Activated T-helper 9 cell treated with anti-CD3 and anti-CD28 coated beads, Interleukin-2, amount 50 U/mL, for 16 hours (primary cell): ENCODE measurements at regions not wholly inside any gene's neighbourhood (a gene's known extent, or its start where the extent isn't known, plus 50 kb on each side); places are given as distances from the start of the nearest gene placed in this dataset.

Source experiments
- DNase-seq: peaks from one replicate; pipeline ENCODE4 v3.0.0-alpha.2; 2020; ENCODE audit warnings: low read depth

DNA sequence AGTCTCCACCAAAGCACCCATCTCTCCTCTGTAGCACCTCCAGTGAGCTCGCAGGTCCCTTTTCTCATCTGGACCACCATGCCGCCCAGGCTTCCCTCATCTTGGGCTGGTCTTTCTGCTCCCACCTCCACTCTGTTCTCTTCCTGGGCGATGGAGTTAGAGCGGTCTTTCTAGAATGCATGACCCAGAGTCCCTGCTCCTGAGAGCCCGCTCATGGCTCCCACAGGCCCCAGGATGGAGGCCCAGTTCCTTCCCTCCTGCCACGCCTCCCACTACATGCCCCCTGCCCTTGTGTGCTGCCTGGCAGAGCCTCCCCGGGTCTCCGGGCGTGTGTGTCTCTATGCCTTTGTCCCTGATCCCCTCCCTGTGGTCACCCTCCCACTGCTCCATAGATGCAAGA lies 100.7 kb upstream of the RTL1 start:
- no peak for DNase-seq

DNA sequence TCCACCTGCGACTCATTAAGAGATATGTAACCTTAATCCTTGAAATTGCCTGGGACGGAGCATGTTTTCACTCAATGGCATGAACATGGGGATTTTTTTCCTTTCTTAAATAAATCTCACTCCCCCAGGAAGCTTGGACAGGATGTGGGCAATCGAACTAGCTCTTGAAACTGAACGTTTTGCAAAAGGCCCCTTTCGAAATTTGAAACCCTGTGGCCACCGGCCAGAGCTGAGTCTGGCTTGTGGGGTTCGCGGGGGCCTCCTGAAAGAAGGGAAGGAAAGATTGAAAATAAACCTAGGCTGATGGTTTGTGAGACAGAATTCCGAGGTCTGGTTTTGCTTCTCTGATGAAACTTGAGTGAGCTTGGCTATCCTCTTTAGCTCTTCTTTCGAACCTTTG lies 101.4 kb upstream of the RTL1 start:
- no peak for DNase-seq

DNA sequence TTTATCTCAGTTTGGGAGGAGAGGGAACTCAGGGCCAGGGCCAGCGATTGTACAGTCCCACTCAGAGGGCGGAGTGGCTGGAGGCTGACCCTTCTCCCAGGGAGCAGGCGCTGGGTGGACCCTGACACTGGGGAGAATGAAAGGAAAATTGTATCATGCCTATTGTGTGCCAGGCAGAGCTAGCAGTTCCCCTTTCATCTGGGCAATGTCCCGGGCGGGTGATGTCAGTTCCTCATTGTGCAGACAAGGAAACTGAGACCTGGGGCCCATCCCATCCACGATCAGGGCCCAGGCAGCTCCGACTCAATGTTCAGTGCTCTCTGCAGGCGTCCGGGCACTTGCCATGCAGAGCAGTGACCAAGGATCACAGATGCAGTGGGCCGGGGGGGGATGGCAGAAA lies 101.9 kb upstream of the RTL1 start:
- no peak for DNase-seq

DNA sequence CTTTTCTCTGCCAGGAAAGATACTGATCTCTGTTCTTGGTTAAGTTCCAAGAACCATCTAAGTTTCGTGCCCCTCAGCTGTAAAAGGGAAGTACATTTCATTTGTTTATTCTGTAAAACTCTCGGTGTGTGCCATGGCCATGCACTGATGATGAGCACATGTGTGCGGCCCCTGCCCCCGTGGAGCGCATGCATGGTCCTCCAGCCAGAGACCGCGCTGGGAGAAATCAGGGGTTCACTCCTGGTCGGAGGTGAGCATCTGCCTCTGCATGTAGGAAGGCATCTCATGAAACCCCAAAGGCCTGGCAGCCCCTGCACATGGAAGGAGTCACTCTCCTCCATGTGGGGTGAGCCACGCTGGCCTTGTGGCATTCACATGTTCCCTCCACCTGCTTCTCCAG lies 102.5 kb upstream of the RTL1 start:
- DNase-seq: no peak

DNA sequence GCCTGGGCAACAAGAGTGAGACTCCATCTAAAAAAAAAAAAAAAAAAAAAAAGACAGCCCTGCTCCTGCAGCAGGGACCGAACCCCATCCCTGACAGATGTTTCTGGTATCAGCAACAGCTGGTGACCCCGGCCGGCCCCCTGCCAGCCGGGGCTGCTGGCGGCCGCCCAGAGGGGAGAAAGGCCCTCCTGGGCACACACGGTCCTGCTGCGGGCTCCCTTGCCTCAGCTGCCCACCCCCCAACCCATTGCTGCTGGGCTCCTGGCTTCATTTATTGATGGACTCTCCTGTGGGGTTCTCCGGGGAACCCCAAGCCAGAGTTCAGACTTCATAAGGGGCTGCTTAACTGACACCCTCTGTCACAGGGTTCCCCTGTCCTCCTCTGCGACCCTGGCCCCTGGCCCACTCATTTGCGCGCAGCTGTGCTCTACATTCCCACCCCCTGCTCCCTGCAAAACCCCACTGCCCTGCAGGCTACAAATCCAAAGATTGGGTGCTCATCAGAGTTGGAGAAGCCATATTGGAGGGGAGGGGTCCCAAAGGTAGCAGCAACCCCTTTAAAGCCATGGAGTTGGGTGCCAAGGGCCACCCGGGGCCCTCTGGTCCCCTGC lies 103.6 kb upstream of the RTL1 start:
- DNase-seq: no peak

DNA sequence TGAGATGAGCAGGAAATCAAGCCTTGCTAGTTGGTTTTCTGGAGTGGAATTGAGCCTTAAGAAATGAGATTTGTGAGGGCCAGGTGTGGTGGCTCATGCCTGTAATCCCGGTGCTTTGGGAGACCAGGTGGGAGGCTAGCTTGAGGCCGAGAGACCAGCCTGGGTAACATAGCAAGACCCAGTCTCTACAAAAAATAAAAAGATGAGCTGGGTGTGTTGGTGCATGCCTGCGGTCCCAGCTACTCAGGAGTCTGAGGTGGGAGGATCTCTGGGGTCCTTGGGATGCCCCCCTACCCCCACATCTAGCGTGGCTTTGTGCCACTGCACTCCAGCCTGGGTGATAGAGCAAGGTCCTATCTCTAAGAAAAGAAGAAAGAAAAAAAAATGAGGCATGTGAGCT lies 104.2 kb upstream of the RTL1 start:
- no peak for DNase-seq

DNA sequence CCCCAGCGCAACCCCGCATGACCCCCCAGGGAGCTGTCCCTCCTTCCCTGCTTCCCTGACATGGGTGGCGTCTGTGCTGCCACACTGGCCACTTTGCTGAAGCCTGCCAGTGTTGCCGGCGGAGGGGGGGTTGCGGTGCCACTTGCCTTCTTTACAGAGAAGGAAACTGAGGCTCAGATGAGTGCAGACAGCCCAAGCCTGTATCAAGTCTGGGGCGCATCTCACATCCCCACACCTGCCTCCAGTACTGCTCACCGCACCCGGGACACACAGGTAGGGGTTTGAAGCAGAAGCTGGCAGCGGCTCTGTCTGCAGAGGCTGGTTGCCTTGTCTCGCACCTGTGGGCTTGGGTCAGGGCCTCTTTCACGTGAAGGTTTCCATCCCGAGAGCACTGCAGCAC lies 104.7 kb upstream of the RTL1 start:
- no peak for DNase-seq

DNA sequence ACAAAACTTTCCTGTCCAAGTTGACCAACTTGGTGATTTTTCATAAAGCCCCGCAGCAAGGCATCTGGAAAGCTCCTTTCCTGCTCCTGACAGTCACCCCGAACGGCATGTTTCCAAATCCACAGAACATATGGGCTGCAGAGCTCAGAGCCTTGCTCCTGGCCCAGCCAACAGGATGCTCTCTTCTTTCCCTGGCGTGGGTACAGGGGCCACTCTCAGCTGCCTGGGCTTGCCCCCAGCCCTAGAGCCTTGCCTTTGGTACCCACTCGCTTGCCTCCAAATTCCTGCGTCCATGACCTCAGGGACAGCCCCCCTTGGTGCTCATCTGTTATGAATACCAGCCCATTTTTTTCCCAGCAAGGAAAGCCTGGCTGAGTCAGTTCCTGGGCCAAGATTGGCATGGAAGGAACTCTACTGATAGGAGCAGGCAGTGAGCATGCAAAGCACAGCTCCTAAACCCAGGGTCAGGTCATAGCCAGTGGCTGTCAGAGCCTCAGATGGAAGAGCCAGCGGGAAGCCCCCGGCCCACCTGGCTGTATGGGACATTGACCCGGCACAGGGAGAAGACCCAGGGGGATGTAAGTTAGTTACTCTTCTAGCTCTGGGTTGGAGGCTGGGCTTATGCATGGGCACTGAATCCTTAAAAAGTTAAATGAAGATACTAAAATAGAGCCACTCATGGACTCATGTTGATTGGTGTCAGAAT lies 105.3 kb upstream of the RTL1 start:
- DNase-seq: no peak

DNA sequence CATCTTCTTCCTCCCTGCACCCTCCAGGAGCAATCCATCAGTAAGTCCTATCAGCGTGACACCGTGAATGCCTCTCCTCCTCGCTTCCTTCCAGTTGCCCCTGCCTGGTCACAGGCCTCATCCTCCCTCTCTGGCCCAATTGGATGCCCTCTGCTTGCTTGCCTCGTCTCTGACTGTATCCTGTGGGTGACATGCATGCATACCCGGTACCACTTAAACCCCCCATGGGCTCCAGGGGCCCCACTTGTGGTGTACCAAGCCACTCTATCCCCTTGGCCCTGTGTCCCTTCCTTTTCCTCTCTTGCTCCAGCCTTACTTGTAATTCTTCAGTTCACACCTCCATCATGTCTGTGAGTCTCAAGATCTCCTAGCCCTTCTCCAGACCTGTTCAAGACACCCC lies 106.0 kb upstream of the RTL1 start:
- no peak for DNase-seq

DNA sequence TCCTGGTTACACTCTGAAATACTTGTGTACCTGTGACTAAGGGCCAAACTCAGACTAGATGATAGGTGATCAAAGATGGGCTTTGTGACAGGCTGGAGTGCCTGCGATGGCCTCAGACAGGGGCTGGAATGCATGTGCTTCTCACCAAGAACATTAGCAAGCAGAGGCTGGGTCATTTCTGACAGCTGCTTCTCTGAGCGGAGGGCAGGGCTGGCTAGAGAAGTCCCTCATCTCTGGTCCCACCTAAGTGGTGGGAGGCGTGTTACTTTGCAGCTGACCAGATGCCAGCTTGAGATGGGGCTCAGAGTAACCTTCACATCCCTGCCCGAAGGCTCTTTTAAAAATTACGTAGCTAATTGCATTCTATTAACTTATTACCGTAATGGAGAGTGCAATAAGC lies 106.8 kb upstream of the RTL1 start:
- DNase-seq: no peak

DNA sequence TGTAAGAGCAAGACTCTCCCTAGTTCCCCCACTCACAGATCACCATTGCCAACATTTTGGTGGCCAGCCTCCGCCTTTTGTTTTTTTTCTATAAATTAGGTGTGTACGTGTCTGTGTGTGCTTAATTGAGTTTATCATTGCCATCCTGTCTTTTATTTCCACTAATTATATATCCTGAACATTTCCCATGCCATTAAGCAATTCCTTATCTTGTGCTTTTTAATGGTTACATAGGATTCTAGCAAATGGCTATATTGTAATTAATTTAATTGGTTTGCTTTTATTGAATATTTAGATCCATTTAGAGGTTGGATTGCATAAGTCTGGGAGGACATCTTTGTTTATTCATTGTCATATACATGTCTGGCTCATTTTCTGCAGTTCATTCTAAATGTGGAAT lies 107.3 kb upstream of the RTL1 start:
- no peak for DNase-seq

DNA sequence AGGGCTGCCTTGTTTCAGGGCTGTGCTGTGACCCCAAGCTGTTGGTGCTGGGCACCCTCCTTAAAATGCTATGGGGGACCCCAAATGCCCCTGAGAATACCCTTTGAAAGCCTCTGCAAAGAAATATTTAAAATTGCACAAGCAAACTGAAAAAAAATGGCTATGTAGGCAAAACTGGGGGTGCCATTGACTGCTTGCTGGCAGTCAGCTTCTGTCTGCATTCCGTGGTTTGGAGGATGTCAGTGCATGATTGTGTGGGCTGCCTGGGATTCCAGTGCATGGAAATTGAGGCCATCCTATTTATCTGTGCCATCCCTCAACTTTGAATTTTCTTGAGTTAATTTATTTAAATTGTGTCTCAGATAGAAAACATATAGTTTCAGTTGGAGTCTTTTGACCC lies 113.7 kb upstream of the RTL1 start:
- no peak for DNase-seq

DNA sequence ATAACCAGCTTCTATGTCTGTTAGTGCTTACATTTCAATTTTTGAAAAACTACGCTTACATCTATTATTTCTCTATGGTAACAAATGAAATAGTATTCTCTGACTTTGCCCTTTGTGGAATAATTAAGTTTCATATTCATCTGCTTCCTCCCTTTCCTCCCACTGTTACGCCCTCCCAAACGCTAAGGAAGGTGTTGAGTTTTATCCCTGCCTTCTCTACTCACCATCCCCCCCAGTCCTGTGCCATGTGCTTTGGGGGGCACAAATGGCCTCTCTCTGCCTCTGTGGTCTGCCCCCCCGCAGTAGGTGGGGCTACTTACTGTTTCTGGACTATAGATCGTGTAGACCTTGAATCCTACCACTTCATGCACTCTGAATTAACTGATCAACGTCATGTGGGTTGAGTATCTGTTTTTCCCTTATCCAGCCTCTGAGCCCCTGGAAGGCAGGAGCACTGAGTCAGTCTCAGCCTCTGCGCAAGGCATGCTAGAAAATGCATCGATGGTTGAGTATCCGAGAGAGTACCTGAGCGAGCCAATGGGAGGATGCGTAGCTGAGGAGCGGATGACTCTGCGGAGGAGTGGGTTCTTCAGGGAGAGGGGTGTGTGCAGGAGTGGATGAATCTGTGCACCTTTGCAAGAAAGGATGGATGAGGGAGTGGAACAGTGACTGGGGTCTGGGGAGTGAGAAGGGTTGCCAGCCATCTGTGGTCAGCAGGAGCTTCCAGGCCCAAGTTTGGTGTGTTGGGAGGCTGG lies 114.5 kb upstream of the RTL1 start:
- DNase-seq: no peak

DNA sequence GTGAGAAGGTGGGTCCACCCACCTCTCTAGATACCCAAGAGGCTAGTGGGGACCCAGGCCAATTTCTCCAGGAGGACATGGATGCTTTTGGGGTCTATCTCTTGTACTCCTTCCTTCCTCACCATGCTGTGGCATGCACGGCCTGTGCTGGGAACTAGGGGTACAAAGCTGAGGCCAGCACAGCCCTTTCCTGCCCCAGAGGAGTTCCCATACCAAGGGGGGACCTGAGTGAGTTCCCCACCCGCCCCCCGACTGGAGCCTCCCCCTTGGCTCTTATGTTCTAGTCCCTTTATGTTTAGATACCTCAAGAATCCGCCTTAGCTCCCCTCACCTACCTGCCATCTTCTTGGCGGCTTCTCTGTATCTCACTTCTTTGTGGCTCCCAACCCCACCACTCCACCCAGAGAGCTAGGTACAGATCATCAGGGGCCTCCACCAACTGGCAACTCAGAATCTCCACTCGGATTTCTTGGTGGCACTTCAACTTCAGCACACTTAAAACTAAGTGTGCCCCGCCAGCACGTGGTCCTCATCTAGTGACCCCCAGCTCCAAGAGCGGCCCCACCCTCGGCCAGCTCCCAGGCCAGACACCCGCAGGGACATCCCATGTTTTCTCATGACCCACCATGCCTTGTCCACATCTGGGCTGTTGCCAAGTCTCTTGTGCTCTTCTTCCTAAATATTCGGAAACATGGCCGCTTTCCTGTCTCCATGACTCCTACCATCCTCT lies 115.2 kb upstream of the RTL1 start:
- DNase-seq: no peak

DNA sequence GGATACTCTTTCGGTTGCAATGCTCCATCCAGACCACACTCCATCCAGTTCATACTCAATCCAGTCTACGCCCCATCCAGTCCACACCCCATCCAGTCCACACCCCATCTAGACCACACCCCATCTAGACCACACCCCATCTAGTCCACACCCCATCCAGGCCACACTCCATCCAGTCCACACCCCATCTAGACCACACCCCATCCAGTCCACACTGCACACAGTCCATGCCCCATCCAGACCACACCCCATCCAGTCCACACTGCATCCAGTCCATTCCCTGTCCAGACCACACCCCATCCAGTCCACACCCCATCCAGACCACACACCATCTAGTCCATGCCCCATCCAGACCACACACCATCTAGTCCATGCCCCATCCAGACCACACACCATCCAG lies 116.0 kb upstream of the RTL1 start:
- DNase-seq: no peak

DNA sequence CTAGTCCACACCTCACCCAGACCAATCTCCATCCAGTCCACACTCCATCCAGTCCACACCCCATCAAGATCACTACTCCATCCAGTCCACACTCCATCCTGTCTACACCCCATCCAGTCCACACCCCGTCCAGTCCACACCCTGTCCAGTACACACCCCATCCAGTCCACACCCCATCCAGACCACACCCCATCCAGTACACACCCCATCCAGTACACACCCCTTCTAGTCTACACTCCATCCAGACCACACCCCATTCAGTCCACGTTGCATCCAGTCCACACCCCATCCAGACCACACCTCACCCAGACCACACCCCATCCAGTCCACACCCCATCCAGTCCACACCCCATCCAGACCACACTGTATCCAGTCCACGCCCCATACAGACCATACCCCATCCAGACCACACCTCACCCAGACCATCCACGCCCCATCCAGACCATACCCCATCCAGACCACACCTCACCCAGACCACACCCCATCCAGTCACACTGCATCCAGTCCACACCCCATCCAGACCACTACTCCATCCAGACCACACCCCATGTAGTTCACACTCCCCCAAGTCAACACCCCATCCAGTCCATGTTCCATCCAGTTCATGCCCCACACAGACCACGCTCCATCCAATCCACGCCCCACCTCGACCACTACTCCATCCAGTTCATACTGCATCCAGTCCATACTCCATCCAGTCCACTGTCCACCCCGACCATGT lies 116.6 kb upstream of the RTL1 start:
- DNase-seq: no peak

DNA sequence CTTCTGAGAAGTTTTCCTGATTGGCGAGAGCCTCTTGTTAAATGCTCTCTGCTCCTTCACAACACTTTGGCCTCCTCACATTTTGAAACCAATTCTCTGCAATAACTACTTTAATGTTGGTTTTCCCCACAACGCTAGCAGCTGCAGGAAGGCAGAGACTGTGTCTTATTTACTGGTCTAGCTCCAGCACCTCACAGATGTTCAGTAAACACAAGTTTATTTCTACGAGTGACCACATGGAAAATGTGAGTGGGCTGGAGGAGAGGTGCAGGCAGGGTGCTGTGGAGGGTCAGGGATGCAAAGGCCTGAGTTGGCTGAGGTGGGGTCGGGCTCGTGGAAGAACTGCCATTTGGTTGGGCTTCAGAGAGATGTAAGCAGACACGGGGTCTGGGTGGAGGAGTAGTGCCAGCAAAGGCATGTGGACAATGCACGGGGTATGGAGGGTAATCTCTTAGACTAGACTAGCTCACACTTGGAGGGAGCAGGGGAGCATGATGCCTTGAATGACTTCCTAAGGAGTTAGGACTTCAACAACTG lies 117.4 kb upstream of the RTL1 start:
- DNase-seq: no peak

DNA sequence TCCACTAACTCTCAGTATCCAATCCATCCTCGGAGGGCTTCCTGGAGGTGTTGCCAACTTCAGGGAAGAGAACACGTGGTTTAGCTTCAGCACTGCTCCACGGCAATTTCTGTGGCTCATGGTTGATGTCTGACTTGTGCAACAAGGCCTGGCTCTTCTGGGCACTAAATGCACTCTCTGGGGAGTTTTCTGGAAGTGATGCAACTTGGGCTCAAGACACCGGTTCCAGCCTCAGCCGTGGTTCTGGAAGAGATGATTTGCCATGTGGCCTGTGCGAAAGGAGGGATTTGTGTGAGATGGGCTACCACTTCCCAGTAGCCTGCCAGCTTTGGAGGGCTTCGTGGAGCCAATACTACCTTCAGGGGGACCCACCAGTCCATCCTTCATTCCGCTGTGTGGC lies 118.6 kb upstream of the RTL1 start:
- DNase-seq: no peak

DNA sequence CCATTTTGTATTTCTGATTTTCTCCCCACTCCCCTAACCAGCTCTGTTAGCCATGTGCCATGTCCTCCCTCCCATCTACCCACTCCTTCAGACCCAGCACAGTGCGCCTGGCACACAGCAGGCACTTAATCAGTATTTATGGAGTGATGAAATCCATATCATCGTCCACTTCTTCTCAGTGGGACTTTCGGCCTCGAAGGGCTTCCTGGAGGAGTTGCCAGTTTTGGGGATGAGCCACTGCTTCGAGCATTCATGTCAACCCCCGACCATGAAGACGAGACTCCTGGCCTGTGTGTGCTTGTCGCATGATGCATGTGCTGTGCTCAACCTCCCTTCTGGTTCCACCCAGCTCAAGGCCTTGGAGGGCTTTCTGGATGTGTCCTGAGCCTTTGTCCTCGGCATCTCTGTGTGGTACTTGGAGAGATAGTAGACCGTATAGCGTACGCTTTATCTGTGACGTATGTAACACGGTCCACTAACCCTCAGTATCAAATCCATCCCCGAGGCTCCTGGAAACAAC lies 119.5 kb upstream of the RTL1 start:
- DNase-seq: no peak

DNA sequence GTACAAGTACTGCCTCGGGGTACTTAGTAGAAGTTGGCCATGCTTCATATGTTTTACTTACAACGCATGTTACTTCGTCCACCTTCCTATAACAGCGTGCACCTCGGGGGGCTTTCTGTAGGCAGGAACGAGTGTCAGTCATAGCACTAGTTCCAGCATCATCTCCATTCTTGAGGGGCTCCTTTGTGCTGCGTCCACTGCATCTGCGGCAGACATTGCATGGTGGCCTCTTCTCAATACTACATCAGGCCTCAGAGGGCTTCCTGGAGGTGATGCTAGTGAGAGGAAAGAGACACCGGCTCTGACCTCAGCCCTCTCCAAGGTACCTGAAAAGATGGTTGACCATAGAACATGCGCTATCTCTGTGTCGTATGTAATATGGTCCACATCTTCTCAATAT lies 121.2 kb upstream of the RTL1 start:
- no peak for DNase-seq

DNA sequence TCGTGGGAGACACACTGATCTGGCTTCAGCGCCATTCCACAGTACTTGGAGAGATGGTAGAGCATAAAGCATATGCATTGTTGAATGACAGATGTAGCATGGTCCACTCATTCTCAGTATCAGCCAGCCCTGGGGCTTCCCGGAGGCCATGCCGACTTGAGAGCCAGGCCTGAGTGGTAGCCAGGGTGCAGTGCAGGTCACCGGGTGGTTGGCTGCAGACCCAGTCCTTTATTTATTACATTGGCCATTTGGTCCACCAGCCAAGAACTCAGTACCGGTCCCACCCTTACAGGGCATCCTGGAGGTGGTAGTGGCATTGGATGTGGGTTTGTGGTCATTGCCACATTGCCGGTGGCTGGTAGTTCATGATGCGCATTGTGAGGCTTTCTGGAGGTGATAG lies 121.6 kb upstream of the RTL1 start:
- no peak for DNase-seq

DNA sequence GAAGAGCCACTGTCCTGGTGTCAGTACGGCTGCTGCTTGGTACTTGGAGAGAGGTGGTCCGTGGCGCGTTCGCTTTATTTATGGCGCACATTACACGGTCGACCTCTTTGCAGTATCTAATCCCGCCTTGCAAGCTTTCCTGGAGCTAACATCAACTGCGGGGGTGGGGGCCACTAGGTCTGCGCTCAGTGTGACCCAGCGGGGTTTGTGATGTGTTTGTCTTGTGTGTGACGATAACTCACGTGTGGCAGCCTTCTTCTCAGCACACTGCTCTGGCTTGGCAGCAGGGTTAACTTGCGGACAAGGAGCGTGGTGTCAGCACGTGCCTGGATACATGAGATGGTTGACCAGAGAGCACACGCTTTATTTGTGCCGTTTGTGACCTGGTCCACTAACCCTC lies 122.2 kb upstream of the RTL1 start:
- no peak for DNase-seq
